ENCODE measurements at regions not wholly inside any gene's neighbourhood (a gene's known extent, or its start where the extent isn't known, plus 50 kb on each side); places are given as distances from the start of the nearest gene placed in this dataset.

DNA sequence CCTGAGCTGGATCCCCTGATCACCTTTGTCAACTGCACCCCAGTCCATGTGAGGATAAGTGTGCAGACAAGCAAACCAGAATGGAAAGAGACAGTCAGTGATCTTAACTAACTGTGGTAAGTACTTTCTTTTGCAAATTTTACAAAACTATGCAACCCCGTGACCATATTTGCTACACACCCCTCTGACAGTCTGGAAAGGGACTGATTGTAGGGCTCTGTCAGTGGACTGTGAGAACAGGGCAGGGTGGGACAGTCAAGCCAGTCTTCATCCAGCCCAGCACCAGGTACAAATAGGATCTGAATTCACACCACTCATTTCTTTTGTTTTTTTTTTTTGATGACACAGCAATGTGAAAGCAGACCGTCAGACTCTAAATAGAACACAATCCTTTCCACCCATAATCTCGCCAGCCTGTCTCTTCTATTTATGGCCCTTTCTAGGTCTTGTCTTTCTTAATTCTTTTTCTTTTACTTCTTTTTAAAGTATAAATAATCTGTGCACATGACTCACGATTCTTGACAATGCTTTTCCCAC is 165.6 kb downstream of the ARL6IP6 start:
- intact Hi-C loops (cut with DNase I, micrococcal nuclease), result no loop called here
- TF ChIP-seq, protein P1, sequence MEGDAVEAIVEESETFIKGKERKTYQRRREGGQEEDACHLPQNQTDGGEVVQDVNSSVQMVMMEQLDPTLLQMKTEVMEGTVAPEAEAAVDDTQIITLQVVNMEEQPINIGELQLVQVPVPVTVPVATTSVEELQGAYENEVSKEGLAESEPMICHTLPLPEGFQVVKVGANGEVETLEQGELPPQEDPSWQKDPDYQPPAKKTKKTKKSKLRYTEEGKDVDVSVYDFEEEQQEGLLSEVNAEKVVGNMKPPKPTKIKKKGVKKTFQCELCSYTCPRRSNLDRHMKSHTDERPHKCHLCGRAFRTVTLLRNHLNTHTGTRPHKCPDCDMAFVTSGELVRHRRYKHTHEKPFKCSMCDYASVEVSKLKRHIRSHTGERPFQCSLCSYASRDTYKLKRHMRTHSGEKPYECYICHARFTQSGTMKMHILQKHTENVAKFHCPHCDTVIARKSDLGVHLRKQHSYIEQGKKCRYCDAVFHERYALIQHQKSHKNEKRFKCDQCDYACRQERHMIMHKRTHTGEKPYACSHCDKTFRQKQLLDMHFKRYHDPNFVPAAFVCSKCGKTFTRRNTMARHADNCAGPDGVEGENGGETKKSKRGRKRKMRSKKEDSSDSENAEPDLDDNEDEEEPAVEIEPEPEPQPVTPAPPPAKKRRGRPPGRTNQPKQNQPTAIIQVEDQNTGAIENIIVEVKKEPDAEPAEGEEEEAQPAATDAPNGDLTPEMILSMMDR (IDR thresholded peaks at IDR 0.05), result no peak
- H3K36me3 ChIP-seq (ENCODE audit: low read depth), result no peaks in the 10 kb centered on the region
- ATAC-seq, result no peak
- no peaks in the 10 kb centered on the region for H3K4me1 ChIP-seq (ENCODE audit: low read depth)
- H3K4me3 ChIP-seq, result no peak overlapping the region
- H3K9me3 ChIP-seq, result no peaks in the 10 kb centered on the region
- no peak for DNase-seq

DNA sequence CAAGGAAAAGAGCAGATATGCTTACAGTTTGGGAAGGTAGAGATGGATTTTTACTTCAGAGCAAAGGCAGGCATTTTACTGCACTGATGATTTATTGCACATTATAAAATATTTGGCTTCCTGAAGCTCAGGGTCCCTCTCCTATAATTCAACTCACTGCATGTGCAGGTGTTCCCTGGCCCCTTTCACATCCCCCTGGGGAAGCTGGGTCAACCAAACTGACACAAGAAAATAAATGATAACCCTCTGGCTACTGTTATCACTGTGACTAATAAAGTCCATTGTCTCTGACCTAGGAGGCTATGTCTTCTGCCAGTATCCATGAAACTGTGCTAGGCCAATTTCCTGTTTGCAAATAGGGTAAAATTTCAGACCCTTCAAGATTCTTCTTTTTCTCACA is 163.1 kb downstream of the ARL6IP6 start:
- Histone ChIP-seq H3K36me3 (ENCODE audit: low read depth) (no peaks in the 10 kb centered on the region), H3K4me1 (ENCODE audit: low read depth) (no peaks in the 10 kb centered on the region), H3K9me3 (no peaks in the 10 kb centered on the region), H3K4me3 (no peak overlapping the region)
- TF ChIP-seq, protein P1 (IDR thresholded peaks at IDR 0.05), result no peak
- ATAC-seq (no peak), DNase-seq (no peak)
- intact Hi-C loops (cut with DNase I, micrococcal nuclease), result no loop called here

- ATAC-seq, result no peak
Observed at GRCh38 chr2:152879275-152879674, 160.9 kb downstream of the ARL6IP6 start.

GRCh38 chr2:152875701-152876695 is 157.6 kb downstream of the ARL6IP6 start:
- no peaks in the 10 kb centered on the region for H3K9me3 ChIP-seq
- intact Hi-C loops (cut with DNase I, micrococcal nuclease), result no loop called here
- TF ChIP-seq, protein P1 (IDR thresholded peaks at IDR 0.05), result no peak
- H3K4me3 ChIP-seq, result no peak overlapping the region
- ATAC-seq (no peak), DNase-seq (no peak)
- no peaks in the 10 kb centered on the region for H3K36me3 ChIP-seq (ENCODE audit: low read depth)
- H3K4me1 ChIP-seq (ENCODE audit: low read depth), result no peaks in the 10 kb centered on the region

More at GRCh38 chr2:152879275-152879674, 160.9 kb downstream of the ARL6IP6 start:
- no peaks in the 10 kb centered on the region for H3K9me3 ChIP-seq
- no peaks in the 10 kb centered on the region for H3K36me3 ChIP-seq (ENCODE audit: low read depth)
- intact Hi-C loops (cut with DNase I, micrococcal nuclease), result no loop called here
- no peak for DNase-seq
- no peaks in the 10 kb centered on the region for H3K4me1 ChIP-seq (ENCODE audit: low read depth)
- H3K4me3 ChIP-seq, result no peak overlapping the region
- TF ChIP-seq, protein P1 (IDR thresholded peaks at IDR 0.05), result no peak

- ATAC-seq, result no peak
Observed at GRCh38 chr2:152874955-152875354, 156.5 kb downstream of the ARL6IP6 start.

More at GRCh38 chr2:152874955-152875354, 156.5 kb downstream of the ARL6IP6 start:
- Histone ChIP-seq H3K9me3 (no peaks in the 10 kb centered on the region), H3K36me3 (ENCODE audit: low read depth) (no peaks in the 10 kb centered on the region), H3K4me3 (no peak overlapping the region), H3K4me1 (ENCODE audit: low read depth) (no peaks in the 10 kb centered on the region)
- TF ChIP-seq, protein P1 (IDR thresholded peaks at IDR 0.05), result no peak
- DNase-seq, result no peak
- intact Hi-C loops (cut with DNase I, micrococcal nuclease), result no loop called here

All from mucosa of descending colon (tissue), 3 donors.